Fibroblast of peridontal ligament (primary cell): ENCODE measurements at regions not wholly inside any gene's neighbourhood (a gene's known extent, or its start where the extent isn't known, plus 50 kb on each side); places are given as distances from the start of the nearest gene placed in this dataset.

Experiments
- DNase-seq: peaks from one replicate; pipeline ENCODE4 v3.0.0-alpha.2; 2010; ENCODE audit errors: extremely low read depth

GRCh38 chr6:105458084-105458483, 55.2 kb upstream of the PREP start:
- no peak for DNase-seq

DNA sequence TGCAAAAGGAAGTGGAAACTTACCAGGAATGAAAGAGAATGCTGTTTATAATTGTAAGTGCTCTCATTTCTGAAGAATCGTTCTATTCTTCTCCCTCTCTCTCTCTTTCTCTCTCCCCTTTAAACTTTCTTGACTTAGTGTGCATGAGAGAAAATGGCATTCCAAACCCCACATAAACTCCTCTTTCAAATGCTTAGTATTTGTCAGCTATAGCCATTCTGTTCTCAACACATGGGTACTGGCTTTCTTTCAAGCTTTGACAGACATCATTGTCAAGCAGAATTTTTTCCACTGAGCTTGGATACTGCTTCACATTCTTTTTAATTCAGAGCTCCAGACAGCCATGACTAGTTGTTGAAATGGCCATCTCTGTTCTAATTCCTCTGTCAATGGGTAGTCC, 51.1 kb upstream of the PREP start:
- DNase-seq = no peak

- no peak for DNase-seq
These were observed 50.3 kb upstream of the PREP start for GRCh38 chr6:105452924-105453756.
